ENCODE measurements at regions not wholly inside any gene's neighbourhood (a gene's known extent, or its start where the extent isn't known, plus 50 kb on each side); places are given as distances from the start of the nearest gene placed in this dataset.
"Not testable (repeated sequence)": the region's sequence is repeated elsewhere in the genome, so short reads cannot be mapped to it uniquely, and the experiment has no call there.

DNA sequence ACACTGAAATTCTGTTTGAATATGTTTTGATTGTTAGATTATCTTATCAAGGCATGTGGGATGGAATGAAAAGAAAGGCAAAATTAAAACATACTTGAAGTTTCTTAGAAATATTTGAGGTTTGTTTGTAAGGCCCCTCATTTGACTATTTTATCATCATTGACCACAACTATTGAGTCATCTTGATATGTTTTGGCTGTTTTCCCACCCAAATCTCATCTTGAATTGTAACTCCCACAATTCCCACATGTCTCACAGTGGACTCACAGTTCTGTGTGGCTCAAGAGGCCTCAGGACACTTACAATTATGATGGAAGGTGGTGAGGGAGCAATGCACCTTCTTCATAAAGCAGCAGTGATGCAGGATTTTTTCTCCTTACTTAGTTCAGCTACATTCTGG lies 917.1 kb downstream of the PLOD2 start:
- no peaks in the 10 kb centered on the region for H3K4me1 Mint-ChIP-seq (ENCODE audit: low read depth)
- no peaks in the 10 kb centered on the region for H3K36me3 Mint-ChIP-seq (ENCODE audit: insufficient read depth)
- DNase-seq (no peak), ATAC-seq (no peak)
- no peaks in the 10 kb centered on the region for H3K27me3 Mint-ChIP-seq (ENCODE audit: low read depth)
- no peak overlapping the region for H3K4me3 Mint-ChIP-seq
- H3K9me3 Mint-ChIP-seq = peaks cover 18% of the 10 kb centered on the region

DNA sequence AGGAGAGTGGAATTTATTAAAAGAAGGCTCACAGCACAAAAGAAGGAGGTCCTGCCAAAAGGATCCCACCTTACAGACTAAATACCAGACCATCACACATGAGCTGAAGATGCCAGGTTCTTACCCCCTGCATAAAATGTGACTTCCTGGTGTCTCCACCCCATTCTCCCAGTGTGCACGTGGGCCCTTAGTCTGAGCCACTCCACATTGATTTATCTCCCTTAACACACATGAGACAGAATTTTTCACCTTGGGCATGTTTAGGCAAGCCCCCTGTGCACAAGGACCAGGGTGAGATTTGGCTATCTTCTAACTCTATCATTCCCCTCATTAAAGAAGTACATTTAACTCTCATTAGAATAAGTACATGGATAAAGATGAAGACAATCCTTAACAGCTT lies 916.7 kb downstream of the PLOD2 start:
- Mint-ChIP-seq H3K4me1 (ENCODE audit: low read depth) (no peaks in the 10 kb centered on the region), H3K9me3 (peaks cover 23% of the 10 kb centered on the region), H3K36me3 (ENCODE audit: insufficient read depth) (no peaks in the 10 kb centered on the region), H3K27me3 (ENCODE audit: low read depth) (no peaks in the 10 kb centered on the region), H3K4me3 (no peak overlapping the region)
- DNase-seq (no peak), ATAC-seq (no peak)

DNA sequence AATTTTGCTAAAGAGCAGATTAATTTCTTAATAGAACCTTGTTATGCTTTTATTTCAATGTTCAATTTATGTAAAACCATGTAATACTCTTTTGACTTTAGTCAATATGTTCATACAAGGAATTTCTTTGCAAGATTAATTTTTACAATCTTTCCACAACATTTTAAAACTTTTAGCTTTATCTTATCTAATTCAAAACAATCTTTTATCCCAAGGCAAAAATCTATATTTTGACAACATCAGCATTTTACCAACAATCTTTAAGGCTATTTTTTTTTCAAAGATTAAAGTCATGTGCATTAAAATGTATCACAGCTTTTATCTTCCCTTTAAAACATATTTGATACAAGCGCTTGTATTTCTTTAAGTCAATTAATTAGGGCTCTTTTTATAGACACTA lies 914.7 kb downstream of the PLOD2 start:
- H3K9me3 Mint-ChIP-seq = peaks cover 26% of the 10 kb centered on the region
- no peak for DNase-seq
- H3K27me3 Mint-ChIP-seq (ENCODE audit: low read depth) = no peaks in the 10 kb centered on the region
- no peak for ATAC-seq
- no peaks in the 10 kb centered on the region for H3K4me1 Mint-ChIP-seq (ENCODE audit: low read depth)
- H3K36me3 Mint-ChIP-seq (ENCODE audit: insufficient read depth) = no peaks in the 10 kb centered on the region
- H3K4me3 Mint-ChIP-seq = no peak overlapping the region

DNA sequence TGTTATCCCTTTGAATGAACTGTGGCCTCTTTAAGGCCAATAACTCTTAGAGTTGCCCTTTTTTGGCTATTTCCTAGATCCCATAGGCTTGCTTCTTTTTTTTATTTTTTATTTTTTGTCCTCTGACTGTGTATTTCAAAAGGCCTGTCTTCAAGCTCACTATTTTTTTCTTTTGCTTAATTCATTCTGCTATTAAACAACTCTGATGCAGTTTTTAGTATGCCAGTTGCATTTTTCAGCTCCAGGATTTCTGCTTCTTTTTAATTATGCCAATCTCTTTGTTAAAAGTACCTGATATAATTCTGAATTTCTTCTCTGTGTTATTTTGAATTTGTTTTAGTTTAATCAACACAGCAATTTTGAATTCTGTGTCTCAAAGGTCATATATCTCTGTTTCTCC lies 912.1 kb downstream of the PLOD2 start:
- Mint-ChIP-seq H3K36me3 (ENCODE audit: insufficient read depth) (no peaks in the 10 kb centered on the region), H3K4me1 (ENCODE audit: low read depth) (no peaks in the 10 kb centered on the region), H3K27me3 (ENCODE audit: low read depth) (no peaks in the 10 kb centered on the region), H3K4me3 (no peak overlapping the region), H3K9me3 (peaks cover 30% of the 10 kb centered on the region)
- DNase-seq (no peak), ATAC-seq (no peak)

DNA sequence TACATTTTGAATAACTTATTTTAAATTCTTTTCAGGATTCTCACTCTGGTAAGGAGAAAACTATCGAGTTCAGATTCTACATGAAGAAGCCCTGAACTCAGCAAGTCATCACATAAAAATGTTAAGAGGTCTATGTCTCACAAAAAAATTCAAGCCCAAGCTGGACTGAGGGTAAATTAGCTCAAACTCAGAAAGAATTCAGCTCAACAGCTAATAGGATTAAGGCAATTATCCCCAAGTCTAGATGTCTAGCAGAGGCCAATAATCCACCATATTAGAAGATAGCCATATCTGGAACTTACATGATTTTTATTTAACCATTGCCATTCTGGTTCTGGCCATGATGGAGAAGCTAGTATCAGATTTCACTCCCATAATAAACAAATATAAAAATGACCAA lies 909.7 kb downstream of the PLOD2 start:
- no peak for ATAC-seq
- H3K27me3 Mint-ChIP-seq (ENCODE audit: low read depth) = no peaks in the 10 kb centered on the region
- H3K36me3 Mint-ChIP-seq (ENCODE audit: insufficient read depth) = no peaks in the 10 kb centered on the region
- H3K9me3 Mint-ChIP-seq = peaks cover 30% of the 10 kb centered on the region
- H3K4me3 Mint-ChIP-seq = no peak overlapping the region
- no peaks in the 10 kb centered on the region for H3K4me1 Mint-ChIP-seq (ENCODE audit: low read depth)
- no peak for DNase-seq

DNA sequence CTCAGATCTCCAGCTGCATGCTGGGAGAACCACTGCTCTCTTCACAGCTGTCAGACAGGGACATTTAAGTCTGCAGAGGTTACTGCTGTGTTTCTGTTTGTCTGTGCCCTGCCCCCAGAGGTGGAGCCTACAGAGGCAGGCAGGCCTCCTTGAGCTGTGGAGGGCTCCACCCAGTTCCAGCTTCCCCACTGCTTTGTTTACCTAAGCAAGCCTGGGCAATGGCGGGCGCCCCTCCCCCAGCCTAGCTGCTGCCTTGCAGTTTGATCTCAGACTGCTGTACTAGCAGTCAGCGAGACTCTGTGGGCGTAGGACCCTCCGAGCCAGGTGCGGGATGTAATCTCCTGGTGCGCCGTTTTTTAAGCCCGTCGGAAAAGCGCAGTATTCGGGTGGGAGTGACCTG lies 903.0 kb downstream of the PLOD2 start:
- not testable (repeated sequence) for H3K4me1 Mint-ChIP-seq (ENCODE audit: low read depth); ATAC-seq; H3K9me3 Mint-ChIP-seq; DNase-seq; H3K36me3 Mint-ChIP-seq (ENCODE audit: insufficient read depth); H3K27me3 Mint-ChIP-seq (ENCODE audit: low read depth); H3K4me3 Mint-ChIP-seq

DNA sequence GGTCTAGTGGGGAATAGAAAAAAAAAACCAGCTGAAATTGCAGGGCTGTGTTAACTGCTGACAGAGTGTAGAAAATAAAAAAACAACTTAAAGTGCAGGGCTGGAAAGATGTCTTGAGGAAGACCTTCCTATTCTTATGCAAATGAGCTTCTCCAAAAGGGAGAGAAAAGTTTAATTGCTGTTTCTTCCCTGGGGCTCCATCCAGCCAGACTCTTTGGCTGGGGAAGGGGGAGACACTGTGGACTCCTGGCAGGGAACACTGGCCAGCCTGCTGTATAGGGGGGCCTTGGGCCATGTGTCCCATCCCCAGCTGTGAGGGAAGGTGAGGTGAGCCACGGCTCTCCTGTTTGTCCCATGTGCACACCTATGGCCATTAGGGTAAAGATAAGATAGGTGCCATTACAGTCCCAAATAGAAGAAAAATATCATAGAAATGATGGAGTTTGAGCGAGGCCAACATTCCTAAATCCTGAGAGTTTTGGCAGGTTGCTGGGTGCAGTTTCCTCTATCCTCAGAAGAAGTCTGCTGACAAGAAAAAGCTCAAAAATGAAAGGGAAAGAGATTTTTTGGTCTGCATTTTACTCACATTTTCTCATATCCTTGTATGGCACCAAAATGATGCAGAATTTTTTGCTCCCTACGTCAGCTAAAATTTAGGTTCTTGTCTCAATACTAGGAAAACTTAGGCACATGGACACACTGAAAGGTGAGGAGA lies 901.7 kb downstream of the PLOD2 start:
- Mint-ChIP-seq H3K4me3 (no peak overlapping the region), H3K27me3 (ENCODE audit: low read depth) (no peaks in the 10 kb centered on the region), H3K9me3 (no peaks in the 10 kb centered on the region), H3K36me3 (ENCODE audit: insufficient read depth) (no peaks in the 10 kb centered on the region), H3K4me1 (ENCODE audit: low read depth) (no peaks in the 10 kb centered on the region)
- DNase-seq = no peak
- no peak for ATAC-seq

DNA sequence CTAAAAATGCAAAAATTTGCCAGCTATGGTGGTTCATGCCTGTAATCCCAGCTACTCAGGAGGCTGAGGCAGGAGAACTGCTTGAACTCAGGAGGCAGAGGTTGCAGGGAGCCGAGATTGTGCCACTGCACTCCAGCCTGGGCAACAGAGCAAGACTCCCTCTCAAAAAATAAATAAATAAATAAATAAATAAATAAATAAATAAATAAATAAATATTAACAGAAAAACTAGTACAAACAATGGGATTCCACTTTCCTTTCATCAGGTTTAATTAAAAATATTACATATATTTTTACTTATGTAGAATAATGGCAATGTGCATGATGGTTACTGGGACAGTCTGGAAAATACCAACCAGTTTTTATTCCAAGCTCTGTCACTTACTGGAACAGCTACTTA lies 897.5 kb downstream of the PLOD2 start:
- H3K4me3 Mint-ChIP-seq; H3K27me3 Mint-ChIP-seq (ENCODE audit: low read depth); H3K9me3 Mint-ChIP-seq; DNase-seq; H3K4me1 Mint-ChIP-seq (ENCODE audit: low read depth); ATAC-seq; H3K36me3 Mint-ChIP-seq (ENCODE audit: insufficient read depth): not testable (repeated sequence)

DNA sequence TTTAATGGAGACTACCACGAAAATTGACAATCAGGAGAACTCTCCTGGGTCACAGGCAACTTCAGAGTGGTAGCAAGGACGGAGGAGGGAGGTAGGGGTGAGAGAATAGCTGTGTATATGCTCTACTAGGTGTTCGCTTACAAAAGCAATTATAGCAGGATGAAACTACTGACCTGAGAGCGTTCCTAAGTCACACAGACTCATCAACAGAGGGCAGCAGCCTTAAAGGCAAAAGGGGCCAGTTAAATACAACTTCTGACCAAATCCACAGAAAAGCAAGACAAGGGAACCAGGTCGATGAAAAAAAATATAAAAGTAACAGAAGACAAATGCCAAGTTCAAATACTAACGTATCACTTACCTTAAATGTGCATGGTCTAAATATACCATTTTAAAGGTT lies 894.6 kb downstream of the PLOD2 start:
- H3K27me3 Mint-ChIP-seq (ENCODE audit: low read depth) = no peaks in the 10 kb centered on the region
- ATAC-seq (no peak), DNase-seq (no peak)
- no peaks in the 10 kb centered on the region for H3K4me1 Mint-ChIP-seq (ENCODE audit: low read depth)
- no peak overlapping the region for H3K4me3 Mint-ChIP-seq
- H3K36me3 Mint-ChIP-seq (ENCODE audit: insufficient read depth) = no peaks in the 10 kb centered on the region
- H3K9me3 Mint-ChIP-seq = peaks cover 9% of the 10 kb centered on the region

DNA sequence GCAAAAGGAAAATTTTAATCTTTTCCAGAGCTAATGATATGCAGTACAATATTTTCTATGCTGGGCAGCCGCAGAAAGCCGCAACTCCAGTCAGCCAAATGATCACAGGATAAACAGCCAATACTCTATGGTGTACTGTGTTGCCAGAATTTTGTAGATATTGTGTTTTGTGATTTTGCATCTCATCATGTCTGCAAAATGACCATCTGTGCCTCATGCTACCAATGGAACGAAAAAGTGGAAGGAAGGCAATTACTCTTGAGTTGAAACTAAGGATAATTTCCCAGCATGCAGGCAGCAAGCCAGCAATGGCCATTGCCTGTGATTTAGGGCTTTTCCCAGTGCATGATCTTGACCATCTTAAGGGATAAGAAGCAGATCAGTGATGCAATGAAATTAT lies 891.9 kb downstream of the PLOD2 start:
- no peak overlapping the region for H3K4me3 Mint-ChIP-seq
- ATAC-seq = no peak
- H3K27me3 Mint-ChIP-seq (ENCODE audit: low read depth) = no peaks in the 10 kb centered on the region
- no peaks in the 10 kb centered on the region for H3K36me3 Mint-ChIP-seq (ENCODE audit: insufficient read depth)
- H3K9me3 Mint-ChIP-seq = peaks cover 15% of the 10 kb centered on the region
- DNase-seq = no peak
- no peaks in the 10 kb centered on the region for H3K4me1 Mint-ChIP-seq (ENCODE audit: low read depth)

DNA sequence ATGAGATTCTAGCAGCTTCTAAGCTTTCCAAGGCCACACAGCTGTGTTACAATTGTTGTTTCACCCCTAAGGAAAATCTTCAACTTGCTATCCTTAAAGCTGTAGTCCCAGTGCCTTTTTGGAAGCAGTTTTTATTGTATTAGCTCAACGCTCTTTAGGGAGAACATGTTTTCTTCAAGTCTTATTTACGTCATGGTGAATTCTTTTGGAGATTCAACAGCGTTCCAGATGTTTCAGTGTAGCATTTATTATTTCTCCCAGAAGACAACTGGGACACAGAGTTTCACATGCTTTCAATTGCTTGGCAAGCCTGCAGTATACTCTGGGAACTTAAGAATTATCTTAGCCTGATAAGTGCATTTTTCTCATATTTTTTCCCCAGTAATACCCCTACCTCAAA lies 888.3 kb downstream of the PLOD2 start:
- Mint-ChIP-seq H3K27me3 (ENCODE audit: low read depth) (no peaks in the 10 kb centered on the region), H3K4me1 (ENCODE audit: low read depth) (no peaks in the 10 kb centered on the region), H3K4me3 (no peak overlapping the region), H3K9me3 (peaks cover 17% of the 10 kb centered on the region), H3K36me3 (ENCODE audit: insufficient read depth) (no peaks in the 10 kb centered on the region)
- ATAC-seq = no peak
- DNase-seq = no peak

DNA sequence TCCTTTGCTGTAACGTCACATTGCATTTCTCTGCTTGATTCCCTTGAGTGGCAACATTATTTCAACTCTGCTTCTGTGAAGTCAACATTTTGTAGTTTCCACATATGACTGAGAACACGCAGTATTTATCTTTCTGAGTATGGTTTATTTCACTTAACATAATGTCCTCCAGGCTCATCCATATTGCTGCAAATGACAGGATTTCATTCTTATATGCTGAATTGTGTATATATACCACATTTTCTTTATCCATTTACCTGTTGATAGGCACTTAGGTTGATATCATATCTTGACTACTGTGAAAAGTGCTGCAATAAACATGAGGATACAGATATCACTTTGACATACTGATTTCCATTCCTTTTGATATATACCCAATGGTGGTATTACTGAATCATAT lies 878.5 kb downstream of the PLOD2 start:
- Mint-ChIP-seq H3K36me3 (ENCODE audit: insufficient read depth) (no peaks in the 10 kb centered on the region), H3K4me1 (ENCODE audit: low read depth) (no peaks in the 10 kb centered on the region), H3K9me3 (peaks cover 4% of the 10 kb centered on the region), H3K27me3 (ENCODE audit: low read depth) (no peaks in the 10 kb centered on the region), H3K4me3 (no peak overlapping the region)
- ATAC-seq (no peak), DNase-seq (no peak)

DNA sequence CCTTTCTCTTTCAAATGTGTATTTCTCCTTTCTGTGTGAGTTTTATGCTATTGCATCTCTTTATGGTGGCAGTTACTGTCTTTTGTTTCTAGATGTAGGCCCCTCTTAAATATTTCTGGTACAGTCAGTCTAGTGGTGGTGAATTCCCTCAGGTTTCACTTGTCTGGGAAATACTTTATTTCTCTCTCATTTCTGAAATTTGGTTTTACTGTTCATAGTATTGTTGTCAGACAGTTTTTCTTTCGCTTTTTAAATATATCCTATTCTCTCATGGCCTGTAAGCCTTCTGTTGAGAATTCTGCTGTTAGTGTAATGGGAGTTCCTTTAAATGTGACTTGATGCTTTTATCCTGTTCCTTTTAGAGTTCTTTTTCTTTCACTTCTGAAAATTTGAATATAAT lies 874.0 kb downstream of the PLOD2 start:
- Mint-ChIP-seq H3K4me1 (ENCODE audit: low read depth) (no peaks in the 10 kb centered on the region), H3K9me3 (peaks cover 4% of the 10 kb centered on the region), H3K4me3 (no peak overlapping the region), H3K36me3 (ENCODE audit: insufficient read depth) (no peaks in the 10 kb centered on the region), H3K27me3 (ENCODE audit: low read depth) (no peaks in the 10 kb centered on the region)
- DNase-seq = no peak
- no peak for ATAC-seq

DNA sequence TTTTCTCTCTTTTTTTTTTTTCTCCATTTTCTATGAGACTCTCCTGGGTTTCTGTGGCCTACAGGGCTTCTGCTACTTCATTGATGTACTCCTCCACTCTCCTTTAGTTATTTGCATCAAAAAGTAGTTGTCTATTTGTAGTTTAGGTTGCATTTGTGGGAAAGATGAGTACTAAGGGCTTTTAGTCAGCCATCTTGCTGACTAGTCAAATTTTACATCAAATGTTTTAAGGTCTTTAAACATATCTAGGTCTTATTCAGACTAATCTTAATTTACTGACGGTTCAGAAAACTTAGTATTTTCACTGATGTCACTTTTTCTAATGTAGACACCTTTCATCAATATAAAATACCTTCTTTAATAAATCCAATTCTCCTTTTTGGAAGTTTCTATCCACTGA lies 871.0 kb downstream of the PLOD2 start:
- H3K4me1 Mint-ChIP-seq (ENCODE audit: low read depth) = no peaks in the 10 kb centered on the region
- no peak for ATAC-seq
- H3K4me3 Mint-ChIP-seq = no peak overlapping the region
- no peak for DNase-seq
- H3K27me3 Mint-ChIP-seq (ENCODE audit: low read depth) = no peaks in the 10 kb centered on the region
- H3K9me3 Mint-ChIP-seq = no peaks in the 10 kb centered on the region
- H3K36me3 Mint-ChIP-seq (ENCODE audit: insufficient read depth) = no peaks in the 10 kb centered on the region

DNA sequence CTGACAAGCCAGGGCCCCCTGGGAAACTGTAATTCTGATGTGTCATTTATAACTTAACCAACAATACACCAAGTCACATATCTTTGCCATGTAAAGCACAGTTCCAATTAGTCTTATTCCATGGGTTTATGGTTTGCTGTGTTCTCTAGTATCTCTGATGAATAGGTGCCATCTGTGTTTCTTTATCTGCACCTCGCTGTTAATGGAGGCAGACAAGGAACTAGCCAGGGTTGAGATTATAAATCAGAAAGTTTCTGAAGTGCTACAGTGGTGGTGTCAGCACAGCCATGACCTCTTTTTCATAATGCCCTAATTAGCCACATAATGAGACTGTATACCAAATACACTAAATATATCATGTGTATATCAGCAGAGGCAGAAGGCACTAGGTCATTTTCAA lies 866.4 kb downstream of the PLOD2 start:
- DNase-seq (no peak), ATAC-seq (no peak)
- Mint-ChIP-seq H3K4me1 (ENCODE audit: low read depth) (no peaks in the 10 kb centered on the region), H3K9me3 (peaks cover 7% of the 10 kb centered on the region), H3K27me3 (ENCODE audit: low read depth) (no peaks in the 10 kb centered on the region), H3K4me3 (no peak overlapping the region), H3K36me3 (ENCODE audit: insufficient read depth) (no peaks in the 10 kb centered on the region)

DNA sequence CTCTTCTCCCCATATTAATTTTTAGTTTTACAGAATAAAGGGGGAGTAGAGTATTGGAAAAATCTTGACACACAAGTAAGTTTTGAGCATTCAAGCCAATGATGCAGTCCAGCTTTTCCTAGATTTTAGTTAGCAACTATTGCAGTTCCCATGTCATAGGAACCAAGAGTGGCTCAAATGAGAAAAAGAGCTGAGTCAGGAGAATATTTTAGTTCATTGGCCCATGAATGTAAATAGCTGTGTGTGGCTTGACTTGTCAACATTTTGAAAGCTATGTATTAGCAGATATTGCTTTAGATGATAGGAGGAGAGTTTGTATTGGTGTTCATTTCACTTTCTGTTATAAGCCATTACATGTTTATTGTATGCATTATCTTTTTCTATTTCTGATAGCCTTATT lies 853.7 kb downstream of the PLOD2 start:
- no peak overlapping the region for H3K4me3 Mint-ChIP-seq
- no peaks in the 10 kb centered on the region for H3K27me3 Mint-ChIP-seq (ENCODE audit: low read depth)
- no peaks in the 10 kb centered on the region for H3K36me3 Mint-ChIP-seq (ENCODE audit: insufficient read depth)
- DNase-seq (no peak), ATAC-seq (no peak)
- no peaks in the 10 kb centered on the region for H3K4me1 Mint-ChIP-seq (ENCODE audit: low read depth)
- no peaks in the 10 kb centered on the region for H3K9me3 Mint-ChIP-seq

Data from activated T-cell treated with anti-CD3 and anti-CD28 coated beads, Interleukin-2, amount 50 U/mL, for 4 hours (primary cell).